Transverse colon (tissue), 4 donors: ENCODE measurements at regions not wholly inside any gene's neighbourhood (a gene's known extent, or its start where the extent isn't known, plus 50 kb on each side); places are given as distances from the start of the nearest gene placed in this dataset.

Source experiments
- EP300 ChIP-seq: sonication (generic); formaldehyde crosslinking; IDR thresholded peaks from one replicate; pipeline ENCODE4 v1.6.1; 2017; ENCODE audit warnings: antibody characterized with exemption, low read depth
- POLR2A ChIP-seq: fragments of 450-650 bp; IDR thresholded peaks from one replicate; pipeline ENCODE4 v1.6.1; 2016; ENCODE audit warnings: antibody characterized with exemption, mild to moderate bottlenecking, moderate library complexity
- POLR2AphosphoS5 ChIP-seq, 3 donors: sonication (generic); formaldehyde crosslinking; IDR thresholded peaks; one replicate each; pipeline ENCODE4 v1.6.1; 2016; ENCODE audit warnings: antibody characterized with exemption in 3 of 3
- TF ChIP-seq, protein P1 (sequence below), 5 experiments: fragments of 200-600 bp in 3 of 5; fragments of 450-650 bp in 2 of 5; sonication (generic) in 3 of 5; IDR thresholded peaks; 1 replicate in 2 of 5; 2 replicates in 3 of 5; pipeline ENCODE4 v1.5.1; 2016 to 2017; ENCODE audit warnings: antibody characterized with exemption in 5 of 5, inconsistent platforms in 3 of 5, mild to moderate bottlenecking in 2 of 5, moderate library complexity in 1 of 5

- TF ChIP-seq POLR2A, result no peak
- TF ChIP-seq, protein P1, sequence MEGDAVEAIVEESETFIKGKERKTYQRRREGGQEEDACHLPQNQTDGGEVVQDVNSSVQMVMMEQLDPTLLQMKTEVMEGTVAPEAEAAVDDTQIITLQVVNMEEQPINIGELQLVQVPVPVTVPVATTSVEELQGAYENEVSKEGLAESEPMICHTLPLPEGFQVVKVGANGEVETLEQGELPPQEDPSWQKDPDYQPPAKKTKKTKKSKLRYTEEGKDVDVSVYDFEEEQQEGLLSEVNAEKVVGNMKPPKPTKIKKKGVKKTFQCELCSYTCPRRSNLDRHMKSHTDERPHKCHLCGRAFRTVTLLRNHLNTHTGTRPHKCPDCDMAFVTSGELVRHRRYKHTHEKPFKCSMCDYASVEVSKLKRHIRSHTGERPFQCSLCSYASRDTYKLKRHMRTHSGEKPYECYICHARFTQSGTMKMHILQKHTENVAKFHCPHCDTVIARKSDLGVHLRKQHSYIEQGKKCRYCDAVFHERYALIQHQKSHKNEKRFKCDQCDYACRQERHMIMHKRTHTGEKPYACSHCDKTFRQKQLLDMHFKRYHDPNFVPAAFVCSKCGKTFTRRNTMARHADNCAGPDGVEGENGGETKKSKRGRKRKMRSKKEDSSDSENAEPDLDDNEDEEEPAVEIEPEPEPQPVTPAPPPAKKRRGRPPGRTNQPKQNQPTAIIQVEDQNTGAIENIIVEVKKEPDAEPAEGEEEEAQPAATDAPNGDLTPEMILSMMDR (IDR thresholded peaks at IDR 0.05), result no peak
- no peak for TF ChIP-seq EP300
- no peak for TF ChIP-seq POLR2AphosphoS5 (IDR thresholded peaks at IDR 0.05)
These were observed 233.3 kb upstream of the DACH1 start for GRCh38 chr13:72100339-72100738.
